HG02981 (cell line): ENCODE measurements at regions not wholly inside any gene's neighbourhood (a gene's known extent, or its start where the extent isn't known, plus 50 kb on each side); places are given as distances from the start of the nearest gene placed in this dataset.
"Not testable (repeated sequence)": the region's sequence is repeated elsewhere in the genome, so short reads cannot be mapped to it uniquely, and the experiment has no call there.

Experiments
- ATAC-seq: cut with Tn5 transposase; IDR thresholded peaks from one replicate; pipeline ENCODE4 v1.9.1; 2021; ENCODE audit warnings: mild to moderate bottlenecking, moderate library complexity; ENCODE audit not compliant: unreplicated experiment

DNA sequence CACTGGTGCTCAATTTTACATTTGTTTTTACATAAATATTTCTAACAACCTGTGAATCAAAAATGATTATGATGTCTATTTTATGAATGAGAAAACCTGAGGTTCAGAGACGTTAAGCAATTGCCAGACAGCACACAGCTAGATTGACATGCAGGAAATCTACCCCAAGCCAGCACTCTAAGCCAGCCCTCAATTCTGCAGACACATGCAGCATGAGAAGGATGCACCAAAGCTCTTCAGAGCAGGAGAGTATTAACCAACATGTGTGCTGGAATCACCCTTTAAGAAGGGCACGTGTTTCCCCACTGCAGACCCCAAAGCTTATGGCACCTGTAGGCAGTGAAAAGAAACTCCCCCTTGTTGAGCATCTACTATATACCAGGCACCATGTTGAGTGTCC, 126.1 kb upstream of the ARHGEF3 start:
- ATAC-seq = no peak

DNA sequence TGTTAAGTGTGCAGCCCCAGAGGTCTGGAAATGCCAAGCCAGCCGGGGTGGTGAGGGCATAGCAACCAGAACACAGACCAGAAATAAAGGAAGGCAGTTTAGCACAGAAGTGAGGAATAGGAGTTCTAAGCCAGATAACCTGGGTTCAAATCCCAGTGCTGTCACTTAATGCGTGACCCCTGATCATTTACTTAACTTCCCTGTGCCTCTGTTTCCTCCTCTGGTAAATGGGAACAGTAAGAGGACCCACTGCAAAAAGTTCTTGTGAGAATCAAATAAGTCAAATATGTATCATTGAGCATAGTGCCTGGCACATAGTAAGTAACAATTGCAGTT, 125.2 kb upstream of the ARHGEF3 start:
- ATAC-seq = no peak

DNA sequence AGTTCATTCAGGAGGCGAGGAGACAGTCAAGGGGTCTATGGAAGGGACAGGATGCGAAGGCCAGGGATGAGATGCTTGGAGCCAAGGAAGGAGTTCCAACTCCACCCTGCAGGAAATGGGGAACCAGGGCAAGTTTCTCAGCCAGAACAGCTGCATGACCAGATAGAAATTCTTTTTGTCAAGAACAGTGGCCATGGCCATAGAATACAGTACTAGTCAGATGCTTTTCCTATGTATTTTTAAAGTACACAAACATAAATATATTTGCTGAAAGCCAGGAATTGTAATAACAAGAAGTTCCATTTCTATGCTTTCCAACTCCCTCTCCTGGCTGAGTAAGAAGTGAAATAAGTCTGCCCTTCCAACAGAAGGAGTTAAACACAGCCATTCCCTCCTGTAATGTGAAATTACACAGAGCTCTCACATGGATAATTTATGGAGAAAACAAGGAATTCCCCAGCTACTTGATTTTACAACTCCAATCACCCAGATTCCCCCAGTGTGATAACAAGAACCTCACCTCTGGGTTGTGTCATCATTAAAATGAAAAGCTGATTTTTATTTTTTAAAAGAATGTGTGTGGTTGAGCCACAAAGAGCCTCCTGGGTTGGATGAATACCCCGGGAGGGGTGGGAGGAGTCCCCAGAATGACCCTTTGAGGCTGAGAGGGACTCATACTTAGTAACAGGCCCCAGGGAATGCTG, 124.6 kb upstream of the ARHGEF3 start:
- no peak for ATAC-seq

DNA sequence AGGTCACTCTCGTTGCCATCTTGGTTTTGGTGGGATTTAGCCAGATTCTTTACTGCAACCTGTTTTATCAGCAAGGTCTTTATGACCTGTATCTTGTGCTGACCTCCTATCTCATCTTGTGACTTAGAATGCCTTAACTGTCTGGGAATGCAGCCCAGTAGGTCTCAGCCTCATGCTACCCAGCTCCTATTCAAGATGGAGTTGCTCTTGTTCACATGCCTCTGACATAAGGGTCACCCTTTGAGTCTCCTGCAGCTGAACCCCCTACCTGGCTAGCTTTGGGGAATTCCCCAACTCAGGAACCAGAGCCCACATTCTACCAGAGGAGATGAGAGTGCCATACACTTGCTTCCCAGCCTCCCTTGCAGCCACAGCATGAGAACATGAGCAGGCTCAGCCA, 123.0 kb upstream of the ARHGEF3 start:
- not testable (repeated sequence) for ATAC-seq

DNA sequence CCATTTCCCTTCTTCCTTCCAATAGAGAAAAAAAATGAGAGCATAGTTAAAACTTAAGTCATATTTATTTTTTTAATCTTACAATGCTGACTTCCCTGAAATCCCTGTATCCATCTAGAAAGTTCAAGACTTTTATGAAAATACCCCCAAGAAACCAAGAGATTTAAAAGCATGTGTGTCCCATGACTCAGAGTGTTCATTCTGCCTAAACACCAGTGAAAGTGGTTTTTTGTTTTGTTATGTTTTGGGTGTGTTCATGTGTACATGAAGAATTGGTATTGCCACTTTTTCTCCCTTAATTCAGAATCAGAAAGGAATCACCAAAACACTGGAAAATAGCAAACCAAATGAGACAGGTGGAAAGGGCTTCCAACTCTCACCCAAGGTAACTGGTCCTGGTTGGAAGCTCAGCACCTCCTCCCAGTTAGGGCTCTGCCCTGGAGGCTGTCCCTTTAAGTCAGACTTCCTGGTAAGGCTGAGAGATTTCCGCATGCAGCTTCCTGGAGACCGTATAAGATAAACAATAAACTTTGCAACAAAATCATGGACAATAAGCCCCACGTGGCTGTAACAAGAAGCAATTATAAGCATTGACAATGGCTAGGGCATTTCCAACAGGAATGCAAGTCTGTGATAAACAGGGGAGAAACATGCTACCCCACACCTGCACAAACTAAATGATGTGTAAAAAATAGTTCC, 121.9 kb upstream of the ARHGEF3 start:
- ATAC-seq = no peak

DNA sequence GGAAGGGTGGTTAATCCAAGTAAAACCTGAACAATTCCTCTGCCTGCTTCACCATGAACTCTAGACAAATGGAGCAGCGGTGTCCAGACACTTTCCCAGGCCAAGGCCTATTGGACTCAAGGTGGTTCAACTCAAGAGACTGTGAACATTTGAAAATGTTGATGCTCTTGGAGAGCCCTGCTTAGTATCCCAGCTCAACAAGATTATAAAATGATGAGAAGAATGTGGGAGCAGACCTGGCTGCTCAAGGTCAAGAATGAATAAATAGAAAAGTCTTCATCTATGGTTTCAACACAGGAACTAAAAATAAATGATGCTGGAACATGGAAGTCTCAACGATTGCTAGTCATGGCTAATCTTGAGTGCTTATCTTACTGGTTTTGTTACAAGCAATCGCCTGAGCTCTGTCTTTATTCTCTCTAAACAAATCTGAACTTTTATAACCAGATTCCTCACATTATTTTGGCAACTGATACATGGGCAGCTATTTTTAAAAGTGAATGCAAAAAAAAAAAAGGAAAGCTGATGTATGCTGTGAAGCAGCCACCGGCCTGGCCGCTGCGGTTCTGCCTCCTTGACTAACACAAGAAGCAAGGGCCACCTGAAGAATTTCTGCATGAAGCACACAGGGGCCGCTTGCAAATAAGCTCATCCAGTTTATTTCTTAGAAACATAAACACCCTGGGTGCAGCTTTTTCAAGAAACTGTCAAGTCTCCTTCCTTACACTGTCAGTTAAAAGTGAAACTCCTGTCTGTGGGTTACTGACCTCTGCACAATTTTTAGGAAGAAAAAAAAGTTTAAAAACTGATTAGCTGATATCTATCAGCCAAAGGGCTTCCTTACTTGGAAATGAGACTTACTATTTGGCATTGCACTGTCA, 120.1 kb upstream of the ARHGEF3 start:
- ATAC-seq = no peak

DNA sequence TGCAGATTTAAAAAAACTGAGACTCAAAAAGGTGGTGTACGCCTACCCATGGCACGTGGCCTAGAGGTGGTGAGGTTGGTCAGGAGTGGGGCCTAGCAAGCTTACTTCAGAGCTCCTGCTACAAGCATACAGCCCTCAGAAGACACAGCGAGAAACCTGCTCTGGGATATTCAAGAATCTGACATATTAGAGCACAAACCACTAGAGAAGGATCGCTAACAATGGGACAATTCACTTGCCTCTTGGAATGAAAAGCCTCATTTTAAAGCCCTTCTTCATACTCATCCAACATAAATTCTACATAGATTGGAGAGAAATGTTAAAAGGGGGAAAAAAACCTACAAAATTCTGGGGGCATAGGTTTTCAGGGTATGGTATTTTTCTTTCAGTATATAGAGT, 118.0 kb upstream of the ARHGEF3 start:
- no peak for ATAC-seq

DNA sequence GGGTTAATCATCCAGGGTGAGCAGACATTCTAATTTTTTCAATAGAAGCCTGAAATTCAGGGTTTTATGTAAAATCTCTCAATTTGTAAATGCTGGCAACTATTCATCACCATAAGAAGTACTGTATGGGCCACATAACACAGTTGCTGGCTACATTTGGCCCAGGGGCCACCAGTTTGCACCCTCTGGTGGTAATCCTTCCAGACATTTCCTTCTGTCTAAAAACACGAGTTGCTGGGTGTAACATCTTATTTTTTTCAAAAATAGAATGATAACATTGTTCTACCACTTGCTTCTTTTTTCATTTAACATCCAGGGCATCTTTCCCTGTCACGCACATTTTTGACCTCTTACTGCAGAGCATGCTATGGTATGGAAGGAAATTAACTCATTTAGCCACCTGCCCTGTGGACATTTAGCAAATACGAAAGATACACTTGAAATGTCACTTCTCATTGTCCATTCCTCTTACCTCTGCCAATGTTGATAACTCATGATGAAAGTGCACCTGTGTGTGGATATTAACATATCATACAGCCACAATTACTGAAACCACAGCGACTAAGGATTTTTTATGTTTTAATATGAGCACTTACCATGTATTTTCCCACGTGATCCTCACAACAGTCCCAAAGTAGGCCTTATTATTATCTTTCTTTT, 117.5 kb upstream of the ARHGEF3 start:
- no peak for ATAC-seq

DNA sequence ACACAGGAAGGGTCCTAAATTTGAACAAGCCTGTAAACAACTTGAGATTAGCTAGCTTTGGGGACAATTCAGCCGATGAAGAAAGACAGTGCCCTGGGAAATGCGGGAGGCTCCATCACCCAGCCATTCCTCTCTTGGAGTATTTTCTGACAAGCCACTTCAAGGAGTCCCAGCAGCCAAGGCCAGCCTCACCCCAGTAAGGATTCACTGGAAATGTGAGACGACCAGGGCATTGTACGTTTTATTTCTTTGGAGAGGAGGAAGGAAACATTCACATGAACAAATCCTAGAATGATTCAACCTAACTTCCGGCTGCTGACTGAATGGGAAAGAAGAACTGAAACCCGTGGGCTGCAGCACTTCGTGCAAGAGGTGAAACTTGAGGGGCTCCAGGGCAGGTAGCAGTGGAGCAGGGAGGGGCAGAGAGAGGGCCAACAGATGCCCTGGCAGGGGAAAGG, 116.4 kb upstream of the ARHGEF3 start:
- peak; percentile 37 for ATAC-seq

DNA sequence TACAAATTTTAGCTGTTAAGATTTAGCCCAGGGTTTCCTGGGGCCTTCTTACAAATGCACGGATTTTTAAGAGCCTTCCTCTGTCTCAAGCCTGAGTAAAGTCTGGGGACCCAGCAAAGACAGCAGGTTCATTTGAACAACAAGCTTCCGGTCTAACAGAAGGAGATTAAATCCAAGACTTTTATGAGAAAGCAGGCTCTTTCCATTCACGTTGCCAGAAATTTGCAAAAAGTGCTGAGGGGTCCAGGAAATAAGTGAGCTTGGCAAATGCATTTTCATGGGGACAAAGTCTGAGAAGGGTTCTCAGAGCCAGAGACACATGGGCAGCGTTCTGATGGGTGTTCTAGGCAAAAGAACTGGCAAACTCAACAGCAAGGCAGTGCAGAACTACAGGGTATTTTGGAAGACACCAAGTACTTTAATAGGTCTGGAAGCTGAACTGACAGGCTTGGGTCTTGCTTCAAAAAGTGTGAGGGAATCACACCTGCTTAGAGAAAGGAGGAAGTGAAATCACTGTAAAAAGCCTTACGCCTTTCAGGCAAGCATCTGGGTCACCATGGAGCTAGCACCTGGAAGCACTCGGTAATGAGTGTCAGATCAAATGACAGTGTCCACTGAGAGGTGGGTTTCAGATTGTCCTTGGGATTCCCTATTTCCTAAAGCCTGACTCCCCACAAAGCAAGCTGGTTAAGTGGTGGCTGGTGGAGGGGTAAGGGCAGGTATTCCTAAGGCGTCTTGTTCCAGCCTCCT, 115.8 kb upstream of the ARHGEF3 start:
- peak; percentile 66 for ATAC-seq

DNA sequence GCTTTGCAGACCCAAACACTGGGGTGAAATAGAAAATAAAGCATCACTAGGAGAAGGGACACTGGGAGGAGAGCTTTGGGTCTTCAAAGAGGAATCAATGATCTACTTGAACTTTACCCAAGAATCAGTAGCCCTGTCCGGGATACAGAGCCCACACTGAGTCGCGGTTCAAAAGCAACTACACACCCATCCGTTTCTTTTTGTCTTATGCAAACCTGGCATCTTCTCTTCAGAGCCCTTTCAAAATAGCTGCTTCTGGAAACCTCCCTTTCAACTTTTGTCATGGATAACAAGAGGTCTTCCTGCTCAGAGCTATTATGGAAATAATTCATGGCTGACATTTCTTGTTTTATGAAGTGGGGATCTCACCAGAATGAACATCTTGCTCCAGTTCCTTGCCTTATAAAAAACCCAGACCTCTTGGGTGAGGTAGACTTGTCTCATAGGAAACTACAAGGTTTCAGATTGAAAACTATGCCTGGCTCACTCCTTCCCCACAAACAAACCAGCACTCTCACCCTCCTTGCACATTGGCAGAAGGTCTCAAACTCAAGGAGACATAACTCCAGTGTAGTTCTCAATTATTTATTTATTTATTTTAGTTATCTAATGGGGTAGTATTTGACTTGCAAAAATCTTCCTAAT, 115.1 kb upstream of the ARHGEF3 start:
- ATAC-seq = no peak

DNA sequence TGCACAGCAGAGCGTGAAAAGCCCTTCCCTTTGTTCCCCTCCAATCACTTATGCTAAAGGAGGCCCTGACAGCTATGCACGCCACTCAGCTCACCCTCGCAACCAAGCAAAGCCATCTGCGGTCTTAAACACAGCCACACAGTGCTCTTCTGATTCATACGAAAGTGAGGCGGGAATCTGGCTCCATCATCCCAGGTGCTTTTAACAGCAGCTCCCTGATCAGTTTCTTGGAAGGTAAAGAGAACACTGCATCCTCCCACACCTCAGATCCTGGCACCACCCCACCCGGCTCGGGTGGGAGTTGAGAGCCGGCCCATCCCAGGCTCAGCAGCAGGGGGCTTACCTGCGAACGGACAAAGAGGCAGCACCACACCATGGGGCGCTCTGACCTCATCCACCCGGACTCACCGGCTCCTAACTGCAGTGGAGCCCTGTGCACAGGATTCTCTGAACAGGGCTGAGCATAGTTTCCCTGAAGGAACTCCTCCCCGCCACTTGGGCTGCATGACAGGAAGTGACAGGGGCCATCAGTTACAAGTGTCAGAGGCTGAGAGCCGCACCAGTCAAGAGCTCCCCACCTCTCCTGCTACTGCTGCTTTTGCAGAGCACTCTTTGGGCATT, 114.3 kb upstream of the ARHGEF3 start:
- peak; percentile 42 for ATAC-seq

DNA sequence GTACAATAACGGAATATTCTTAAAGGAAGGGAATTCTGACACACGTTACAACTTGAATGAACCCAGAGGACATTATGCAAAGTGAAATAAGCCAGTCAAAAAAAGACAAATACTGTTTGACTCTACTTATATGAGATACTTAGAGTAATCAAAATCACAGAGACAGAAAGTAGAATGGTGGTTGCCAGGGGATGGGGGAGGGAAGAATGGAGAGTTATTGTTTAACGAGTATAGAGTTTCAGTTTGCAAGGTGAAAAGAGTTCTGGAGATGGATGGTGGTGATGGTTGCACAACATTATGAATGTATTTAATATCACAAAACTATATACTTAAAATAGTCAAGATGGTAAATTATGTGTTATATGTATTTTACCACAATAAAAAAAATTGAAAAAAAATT, 112.9 kb upstream of the ARHGEF3 start:
- ATAC-seq = no peak

DNA sequence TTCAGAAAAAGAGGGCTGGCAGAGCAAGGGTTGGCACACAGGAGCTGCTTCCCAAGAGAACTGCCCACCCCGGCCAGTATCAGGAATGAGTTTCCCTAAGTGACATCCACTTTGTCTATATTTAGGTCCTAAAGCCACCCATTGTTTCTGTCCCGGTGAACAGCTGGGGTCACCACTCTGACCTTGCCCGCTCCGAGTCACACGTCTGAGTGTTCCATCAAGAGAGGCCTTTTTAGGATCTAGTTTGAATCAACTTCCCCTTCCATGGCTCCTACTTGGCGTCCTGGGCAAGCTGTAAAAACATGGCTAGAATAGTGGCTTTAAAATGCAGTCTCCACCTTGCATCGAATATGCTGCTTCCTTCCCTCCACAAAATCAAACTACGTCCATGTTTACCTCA, 109.6 kb upstream of the ARHGEF3 start:
- ATAC-seq = no peak

DNA sequence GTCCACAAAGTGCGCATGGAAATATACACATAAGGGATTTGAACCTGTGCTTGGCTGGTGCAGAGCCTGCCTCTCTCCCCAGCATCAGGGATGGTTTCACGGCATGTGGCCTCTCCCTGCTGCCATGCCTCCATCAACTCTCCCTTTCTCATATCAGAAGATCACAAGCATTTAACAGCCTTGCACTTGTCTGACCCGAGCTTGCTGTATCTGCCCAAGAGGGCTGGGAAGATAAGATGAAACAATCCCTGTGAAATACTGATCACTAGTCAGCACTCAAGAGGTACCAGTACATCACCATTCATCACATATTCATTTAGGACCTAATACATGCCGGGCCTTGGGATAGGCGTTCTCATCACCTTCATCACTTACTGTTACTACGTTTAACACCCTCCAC, 107.6 kb upstream of the ARHGEF3 start:
- ATAC-seq = no peak

DNA sequence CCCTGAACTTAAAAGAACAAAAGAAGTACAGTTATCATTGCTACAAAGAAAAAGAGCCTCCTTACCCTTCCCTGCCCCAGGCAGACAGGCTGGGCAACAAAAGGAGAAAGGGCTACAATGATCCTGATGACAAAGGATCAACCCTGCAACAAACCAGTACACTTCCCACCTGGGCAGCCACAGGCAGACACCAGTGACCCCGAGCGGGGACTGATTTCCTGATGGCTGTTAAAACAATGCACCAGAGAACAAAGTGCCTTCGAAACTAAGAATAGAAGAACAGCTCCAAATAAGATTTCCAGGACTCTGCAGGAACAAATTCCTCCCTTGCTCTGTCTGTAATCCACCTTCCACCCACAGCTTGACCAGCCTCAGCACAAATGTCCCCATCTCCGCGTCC, 106.3 kb upstream of the ARHGEF3 start:
- no peak for ATAC-seq

DNA sequence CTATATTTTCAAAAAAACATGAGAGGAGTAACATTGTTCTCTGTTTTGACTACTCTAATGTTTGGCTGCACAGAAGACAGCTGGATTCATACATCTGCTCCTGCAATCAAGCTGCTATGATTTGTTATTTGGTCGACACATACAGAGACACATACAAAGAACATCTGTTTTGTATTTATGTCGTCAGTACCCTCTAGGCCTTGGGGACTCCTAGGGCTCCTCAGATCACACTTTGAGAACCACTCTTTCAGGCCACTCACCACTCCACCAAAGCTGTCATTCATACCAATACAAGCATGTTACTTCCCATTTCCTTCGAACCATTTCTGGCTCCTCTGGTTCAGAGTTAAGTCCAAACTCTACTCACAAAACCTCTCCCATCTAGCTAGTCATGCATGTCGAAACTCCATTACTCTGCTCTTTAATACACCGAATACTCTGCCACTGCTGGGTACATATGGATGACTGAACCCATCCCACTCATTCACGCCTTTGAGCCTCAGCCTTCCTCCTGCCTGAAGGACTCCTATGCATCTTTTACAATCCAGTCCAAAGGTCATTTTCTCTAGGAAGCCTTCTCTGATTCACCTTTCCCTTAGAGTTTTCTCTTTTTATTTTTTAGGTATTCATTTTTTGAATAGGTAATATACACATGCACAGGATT, 102.9 kb upstream of the ARHGEF3 start:
- ATAC-seq = no peak

DNA sequence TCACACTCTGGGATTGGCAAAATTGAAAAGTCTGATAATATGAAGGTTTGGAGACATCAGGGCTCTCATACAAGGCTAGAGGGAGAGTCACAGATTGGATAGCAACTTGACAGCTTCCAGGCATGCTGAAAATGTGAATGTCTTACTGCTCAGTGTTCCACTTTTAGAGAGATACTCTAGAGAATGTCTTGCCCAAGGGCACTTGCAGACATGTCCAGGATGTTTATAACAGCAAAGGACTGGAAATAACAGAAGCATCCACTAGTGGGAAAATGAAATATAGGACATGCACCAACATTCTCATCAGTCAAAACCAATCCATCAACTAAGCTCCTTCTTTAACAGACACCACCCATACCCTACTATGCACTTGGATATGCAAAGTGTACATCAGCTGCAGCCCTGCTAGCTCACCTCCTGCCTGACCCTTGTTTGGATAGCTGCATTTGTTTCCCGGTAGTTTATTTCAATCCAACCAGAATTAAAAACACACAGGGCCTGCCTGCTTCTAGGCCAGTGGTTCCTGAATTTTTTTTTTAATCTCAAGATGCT, 101.6 kb upstream of the ARHGEF3 start:
- no peak for ATAC-seq
